ENCODE measurements at regions not wholly inside any gene's neighbourhood (a gene's known extent, or its start where the extent isn't known, plus 50 kb on each side); places are given as distances from the start of the nearest gene placed in this dataset.

DNA sequence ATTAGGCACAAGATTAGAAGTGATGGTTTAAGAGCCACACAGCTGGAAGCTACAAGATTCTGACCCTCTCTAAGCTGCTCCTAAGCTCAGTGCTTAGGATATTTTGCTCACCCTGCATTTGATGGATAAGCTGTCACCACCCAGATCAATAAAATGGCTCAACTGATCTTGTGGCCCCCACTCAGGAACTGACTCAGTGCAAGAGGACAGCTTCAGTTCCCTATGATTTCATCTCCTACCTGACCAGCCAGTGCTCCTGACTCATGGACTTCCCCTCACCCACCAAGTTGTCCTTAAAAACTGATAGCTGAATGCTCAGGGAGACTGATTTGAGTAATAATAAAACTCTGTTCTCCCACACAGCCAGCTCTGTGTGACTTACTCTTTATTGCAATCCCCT is 833.8 kb downstream of the GRID1 start:
- no peak overlapping the region for H3K4me3 Mint-ChIP-seq
- POLR2A ChIA-PET: no interaction called here
- peaks cover 20% of the 10 kb centered on the region for H3K36me3 Mint-ChIP-seq
- H3K27ac Mint-ChIP-seq: no peak overlapping the region
- H3K9me3 Mint-ChIP-seq: peaks cover 22% of the 10 kb centered on the region
- DNase-seq (ENCODE audit: low spot score): no peak
- CTCF ChIA-PET: no interaction called here
- ATAC-seq: no peak
- H3K4me1 Mint-ChIP-seq: peaks cover 39% of the 10 kb centered on the region
- TF ChIP-seq SOX15 (CRISPR knock-in tag; IDR thresholded peaks at IDR 0.05) (no peak), PRRX2 (CRISPR knock-in tag; IDR thresholded peaks at IDR 0.05) (no peak), TP53 (CRISPR knock-in tag; IDR thresholded peaks at IDR 0.05) (no peak), EMX1 (CRISPR knock-in tag; IDR thresholded peaks at IDR 0.05) (no peak), ZBTB21 (CRISPR knock-in tag; IDR thresholded peaks at IDR 0.05; ENCODE audit: borderline replicate concordance) (no peak), ZNF219 (CRISPR knock-in tag; IDR thresholded peaks at IDR 0.05; ENCODE audit: borderline replicate concordance) (no peak), ZNF121 (CRISPR knock-in tag; IDR thresholded peaks at IDR 0.05) (no peak), FOXK1 (CRISPR knock-in tag; IDR thresholded peaks at IDR 0.05) (no peak), FOXP1 (CRISPR knock-in tag; IDR thresholded peaks at IDR 0.05; ENCODE audit: borderline replicate concordance) (no peak), OVOL2 (CRISPR knock-in tag; IDR thresholded peaks at IDR 0.05; ENCODE audit: borderline replicate concordance) (no peak), HMGA2 (CRISPR knock-in tag; IDR thresholded peaks at IDR 0.05) (no peak), CREM (CRISPR knock-in tag; IDR thresholded peaks at IDR 0.05) (no peak), NR1H2 (CRISPR knock-in tag; IDR thresholded peaks at IDR 0.05) (no peak)
- TF ChIP-seq, protein P1, sequence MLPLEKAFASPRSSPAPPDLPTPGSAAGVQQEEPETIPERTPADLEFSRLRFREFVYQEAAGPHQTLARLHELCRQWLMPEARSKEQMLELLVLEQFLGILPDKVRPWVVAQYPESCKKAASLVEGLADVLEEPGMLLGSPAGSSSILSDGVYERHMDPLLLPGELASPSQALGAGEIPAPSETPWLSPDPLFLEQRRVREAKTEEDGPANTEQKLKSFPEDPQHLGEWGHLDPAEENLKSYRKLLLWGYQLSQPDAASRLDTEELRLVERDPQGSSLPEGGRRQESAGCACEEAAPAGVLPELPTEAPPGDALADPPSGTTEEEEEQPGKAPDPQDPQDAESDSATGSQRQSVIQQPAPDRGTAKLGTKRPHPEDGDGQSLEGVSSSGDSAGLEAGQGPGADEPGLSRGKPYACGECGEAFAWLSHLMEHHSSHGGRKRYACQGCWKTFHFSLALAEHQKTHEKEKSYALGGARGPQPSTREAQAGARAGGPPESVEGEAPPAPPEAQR (CRISPR knock-in tag; IDR thresholded peaks at IDR 0.05): no peak
- TF ChIP-seq, protein P2, sequence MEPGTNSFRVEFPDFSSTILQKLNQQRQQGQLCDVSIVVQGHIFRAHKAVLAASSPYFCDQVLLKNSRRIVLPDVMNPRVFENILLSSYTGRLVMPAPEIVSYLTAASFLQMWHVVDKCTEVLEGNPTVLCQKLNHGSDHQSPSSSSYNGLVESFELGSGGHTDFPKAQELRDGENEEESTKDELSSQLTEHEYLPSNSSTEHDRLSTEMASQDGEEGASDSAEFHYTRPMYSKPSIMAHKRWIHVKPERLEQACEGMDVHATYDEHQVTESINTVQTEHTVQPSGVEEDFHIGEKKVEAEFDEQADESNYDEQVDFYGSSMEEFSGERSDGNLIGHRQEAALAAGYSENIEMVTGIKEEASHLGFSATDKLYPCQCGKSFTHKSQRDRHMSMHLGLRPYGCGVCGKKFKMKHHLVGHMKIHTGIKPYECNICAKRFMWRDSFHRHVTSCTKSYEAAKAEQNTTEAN (CRISPR knock-in tag; IDR thresholded peaks at IDR 0.05): no peak
- TF ChIP-seq, protein P3, sequence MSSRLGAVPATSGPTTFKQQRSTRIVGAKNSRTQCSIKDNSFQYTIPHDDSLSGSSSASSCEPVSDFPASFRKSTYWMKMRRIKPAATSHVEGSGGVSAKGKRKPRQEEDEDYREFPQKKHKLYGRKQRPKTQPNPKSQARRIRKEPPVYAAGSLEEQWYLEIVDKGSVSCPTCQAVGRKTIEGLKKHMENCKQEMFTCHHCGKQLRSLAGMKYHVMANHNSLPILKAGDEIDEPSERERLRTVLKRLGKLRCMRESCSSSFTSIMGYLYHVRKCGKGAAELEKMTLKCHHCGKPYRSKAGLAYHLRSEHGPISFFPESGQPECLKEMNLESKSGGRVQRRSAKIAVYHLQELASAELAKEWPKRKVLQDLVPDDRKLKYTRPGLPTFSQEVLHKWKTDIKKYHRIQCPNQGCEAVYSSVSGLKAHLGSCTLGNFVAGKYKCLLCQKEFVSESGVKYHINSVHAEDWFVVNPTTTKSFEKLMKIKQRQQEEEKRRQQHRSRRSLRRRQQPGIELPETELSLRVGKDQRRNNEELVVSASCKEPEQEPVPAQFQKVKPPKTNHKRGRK (CRISPR knock-in tag; IDR thresholded peaks at IDR 0.05; ENCODE audit: borderline replicate concordance): no peak
- peaks cover 3% of the 10 kb centered on the region for H3K27me3 Mint-ChIP-seq (ENCODE audit: low read depth)

DNA sequence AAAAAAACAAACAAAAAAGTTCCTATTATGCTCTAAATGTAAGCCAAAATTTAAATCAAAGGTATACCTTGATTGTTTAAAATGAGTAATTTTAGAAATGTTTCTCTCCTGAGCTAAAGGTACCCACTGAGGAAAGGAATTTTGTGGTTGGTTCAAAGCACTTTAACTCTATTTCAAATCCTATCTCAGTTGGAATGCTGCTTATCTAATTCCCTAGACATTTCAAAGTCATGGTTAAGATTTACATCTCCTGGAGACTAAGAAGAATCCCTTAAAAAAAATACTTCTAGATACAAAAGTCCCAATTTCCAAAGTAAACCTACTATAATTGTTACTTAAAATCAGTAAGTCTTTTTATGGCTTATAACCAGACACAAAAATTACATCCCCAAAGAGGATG is 830.7 kb downstream of the GRID1 start:
- DNase-seq (ENCODE audit: low spot score) (no peak), ATAC-seq (no peak)
- Mint-ChIP-seq H3K4me1 (peaks cover 47% of the 10 kb centered on the region), H3K4me3 (no peak overlapping the region), H3K36me3 (no peaks in the 10 kb centered on the region), H3K27me3 (ENCODE audit: low read depth) (peaks cover 3% of the 10 kb centered on the region), H3K9me3 (no peaks in the 10 kb centered on the region), H3K27ac (no peak overlapping the region)
- no peak for TF ChIP-seq ZNF671 (CRISPR knock-in tag; IDR thresholded peaks at IDR 0.05)
- no peak for TF ChIP-seq HMGA2 (CRISPR knock-in tag; IDR thresholded peaks at IDR 0.05)
- ChIA-PET CTCF (no interaction called here), POLR2A (no interaction called here)

DNA sequence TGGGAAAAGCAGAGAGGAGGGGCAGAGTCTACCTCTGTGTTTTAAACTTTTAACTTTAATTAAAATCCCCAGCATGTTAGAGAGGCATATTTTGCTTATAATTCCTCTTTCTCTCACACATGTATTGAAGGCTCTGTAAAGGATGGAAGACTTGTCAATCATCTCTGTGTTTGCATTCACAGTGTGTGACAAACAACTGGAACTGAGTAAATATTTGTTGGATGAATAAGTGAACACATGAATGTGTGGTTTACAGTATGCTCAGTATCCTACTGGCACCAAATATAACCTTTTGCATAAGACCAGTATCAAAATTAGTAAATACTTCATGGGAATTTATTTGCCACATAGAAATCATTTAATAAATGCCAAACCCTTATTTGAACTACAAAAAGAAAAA is 829.0 kb downstream of the GRID1 start:
- Mint-ChIP-seq H3K4me3 (no peak overlapping the region), H3K27me3 (ENCODE audit: low read depth) (peaks cover 3% of the 10 kb centered on the region), H3K27ac (no peak overlapping the region), H3K4me1 (peaks cover 34% of the 10 kb centered on the region), H3K36me3 (no peaks in the 10 kb centered on the region), H3K9me3 (no peaks in the 10 kb centered on the region)
- ChIA-PET POLR2A (no interaction called here), CTCF (no interaction called here)
- no peak for DNase-seq (ENCODE audit: low spot score)
- no peak for ATAC-seq
- TF ChIP-seq FOXK1 (CRISPR knock-in tag; IDR thresholded peaks at IDR 0.05) (no peak), JUN (CRISPR knock-in tag; IDR thresholded peaks at IDR 0.05) (no peak), ZNF263 (CRISPR knock-in tag; IDR thresholded peaks at IDR 0.05; ENCODE audit: low read depth) (no peak), GABPB1 (CRISPR knock-in tag; IDR thresholded peaks at IDR 0.05) (no peak), FOXJ3 (CRISPR knock-in tag; IDR thresholded peaks at IDR 0.05; ENCODE audit: borderline replicate concordance) (no peak), GTF2I (CRISPR knock-in tag; conservative IDR thresholded peaks at IDR 0.05) (no peak), EMX1 (CRISPR knock-in tag; IDR thresholded peaks at IDR 0.05) (no peak), ZNF121 (CRISPR knock-in tag; IDR thresholded peaks at IDR 0.05) (no peak), ZNF232 (CRISPR knock-in tag; IDR thresholded peaks at IDR 0.05) (no peak)
- TF ChIP-seq, protein P4, sequence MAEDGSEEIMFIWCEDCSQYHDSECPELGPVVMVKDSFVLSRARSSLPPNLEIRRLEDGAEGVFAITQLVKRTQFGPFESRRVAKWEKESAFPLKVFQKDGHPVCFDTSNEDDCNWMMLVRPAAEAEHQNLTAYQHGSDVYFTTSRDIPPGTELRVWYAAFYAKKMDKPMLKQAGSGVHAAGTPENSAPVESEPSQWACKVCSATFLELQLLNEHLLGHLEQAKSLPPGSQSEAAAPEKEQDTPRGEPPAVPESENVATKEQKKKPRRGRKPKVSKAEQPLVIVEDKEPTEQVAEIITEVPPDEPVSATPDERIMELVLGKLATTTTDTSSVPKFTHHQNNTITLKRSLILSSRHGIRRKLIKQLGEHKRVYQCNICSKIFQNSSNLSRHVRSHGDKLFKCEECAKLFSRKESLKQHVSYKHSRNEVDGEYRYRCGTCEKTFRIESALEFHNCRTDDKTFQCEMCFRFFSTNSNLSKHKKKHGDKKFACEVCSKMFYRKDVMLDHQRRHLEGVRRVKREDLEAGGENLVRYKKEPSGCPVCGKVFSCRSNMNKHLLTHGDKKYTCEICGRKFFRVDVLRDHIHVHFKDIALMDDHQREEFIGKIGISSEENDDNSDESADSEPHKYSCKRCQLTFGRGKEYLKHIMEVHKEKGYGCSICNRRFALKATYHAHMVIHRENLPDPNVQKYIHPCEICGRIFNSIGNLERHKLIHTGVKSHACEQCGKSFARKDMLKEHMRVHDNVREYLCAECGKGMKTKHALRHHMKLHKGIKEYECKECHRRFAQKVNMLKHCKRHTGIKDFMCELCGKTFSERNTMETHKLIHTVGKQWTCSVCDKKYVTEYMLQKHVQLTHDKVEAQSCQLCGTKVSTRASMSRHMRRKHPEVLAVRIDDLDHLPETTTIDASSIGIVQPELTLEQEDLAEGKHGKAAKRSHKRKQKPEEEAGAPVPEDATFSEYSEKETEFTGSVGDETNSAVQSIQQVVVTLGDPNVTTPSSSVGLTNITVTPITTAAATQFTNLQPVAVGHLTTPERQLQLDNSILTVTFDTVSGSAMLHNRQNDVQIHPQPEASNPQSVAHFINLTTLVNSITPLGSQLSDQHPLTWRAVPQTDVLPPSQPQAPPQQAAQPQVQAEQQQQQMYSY (CRISPR knock-in tag; IDR thresholded peaks at IDR 0.05): no peak
- TF ChIP-seq, protein P5, sequence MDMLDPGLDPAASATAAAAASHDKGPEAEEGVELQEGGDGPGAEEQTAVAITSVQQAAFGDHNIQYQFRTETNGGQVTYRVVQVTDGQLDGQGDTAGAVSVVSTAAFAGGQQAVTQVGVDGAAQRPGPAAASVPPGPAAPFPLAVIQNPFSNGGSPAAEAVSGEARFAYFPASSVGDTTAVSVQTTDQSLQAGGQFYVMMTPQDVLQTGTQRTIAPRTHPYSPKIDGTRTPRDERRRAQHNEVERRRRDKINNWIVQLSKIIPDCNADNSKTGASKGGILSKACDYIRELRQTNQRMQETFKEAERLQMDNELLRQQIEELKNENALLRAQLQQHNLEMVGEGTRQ (CRISPR knock-in tag; IDR thresholded peaks at IDR 0.05): no peak
- TF ChIP-seq, protein P6, sequence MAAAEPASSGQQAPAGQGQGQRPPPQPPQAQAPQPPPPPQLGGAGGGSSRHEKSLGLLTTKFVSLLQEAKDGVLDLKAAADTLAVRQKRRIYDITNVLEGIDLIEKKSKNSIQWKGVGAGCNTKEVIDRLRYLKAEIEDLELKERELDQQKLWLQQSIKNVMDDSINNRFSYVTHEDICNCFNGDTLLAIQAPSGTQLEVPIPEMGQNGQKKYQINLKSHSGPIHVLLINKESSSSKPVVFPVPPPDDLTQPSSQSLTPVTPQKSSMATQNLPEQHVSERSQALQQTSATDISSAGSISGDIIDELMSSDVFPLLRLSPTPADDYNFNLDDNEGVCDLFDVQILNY (CRISPR knock-in tag; IDR thresholded peaks at IDR 0.05): no peak

All from WTC11 (cell line).